DND-41 (cell line): ENCODE measurements at regions not wholly inside any gene's neighbourhood (a gene's known extent, or its start where the extent isn't known, plus 50 kb on each side); places are given as distances from the start of the nearest gene placed in this dataset.

Experiments used
- ATAC-seq: fragments of 200-7000 bp; cut with Tn5 transposase; 3 replicates; pipeline ENCODE4 v1.9.1; 2021; ENCODE audit warnings: low read depth; ENCODE audit not compliant: insufficient read depth
- DNase-seq: peaks from one replicate; pipeline ENCODE4 v3.0.0-alpha.2; 2020
- H2AFZ ChIP-seq: 2 replicates; pipeline ENCODE4 v1.6.0; 2012; ENCODE audit warnings: low read depth, low read length
- H3K27ac ChIP-seq: 2 replicates; pipeline ENCODE4 v1.5.1; 2012; ENCODE audit warnings: low read length, inconsistent platforms
- H3K27me3 ChIP-seq: fragments of 200-600 bp; sonication (generic); 2 replicates; pipeline ENCODE4 v1.6.0; 2012; ENCODE audit warnings: low read length, mild to moderate bottlenecking, inconsistent platforms; ENCODE audit not compliant: insufficient read depth, poor library complexity
- H3K36me3 ChIP-seq: 2 replicates; pipeline ENCODE4 v1.5.1; 2012; ENCODE audit warnings: low read length, inconsistent platforms; ENCODE audit not compliant: insufficient read depth
- H3K4me1 ChIP-seq: 2 replicates; pipeline ENCODE4 v1.5.1; 2012; ENCODE audit warnings: mild to moderate bottlenecking, low read length; ENCODE audit not compliant: insufficient read depth
- H3K4me2 ChIP-seq: 2 replicates; pipeline ENCODE4 v1.6.0; 2012; ENCODE audit warnings: mild to moderate bottlenecking, moderate library complexity, low read length, inconsistent platforms; ENCODE audit not compliant: insufficient read depth
- H3K4me3 ChIP-seq, 2 experiments: fragments of 200-600 bp in 1 of 2; shearing (Covaris generic) in 1 of 2; 2 replicates each; pipeline ENCODE4 v1.5.1; 2012 to 2016; ENCODE audit warnings: inconsistent platforms in 2 of 2, low read length in 2 of 2, mild to moderate bottlenecking in 2 of 2, low read depth in 1 of 2, moderate library complexity in 1 of 2
- H3K79me2 ChIP-seq: 2 replicates; pipeline ENCODE4 v1.6.0; 2012; ENCODE audit warnings: low read length, inconsistent platforms; ENCODE audit not compliant: insufficient read depth
- H3K9ac ChIP-seq: 2 replicates; pipeline ENCODE4 v1.6.0; 2012; ENCODE audit warnings: low read depth, mild to moderate bottlenecking, inconsistent platforms, low read length, moderate library complexity
- H3K9me3 ChIP-seq: 2 replicates; pipeline ENCODE4 v1.5.1; 2012; ENCODE audit warnings: low read length, moderate library complexity, mild to moderate bottlenecking, inconsistent platforms; ENCODE audit not compliant: insufficient read depth, severe bottlenecking
- H4K20me1 ChIP-seq: 2 replicates; pipeline ENCODE4 v1.6.0; 2012; ENCODE audit warnings: low read length; ENCODE audit not compliant: insufficient read depth
- CTCF ChIP-seq: IDR thresholded peaks from 2 replicates; pipeline ENCODE4 v1.5.1; 2012; ENCODE audit warnings: borderline replicate concordance, low read length, moderate library complexity, mild to moderate bottlenecking; ENCODE audit not compliant: poor library complexity, severe bottlenecking; ENCODE audit errors: extremely low read depth
- EZH2 ChIP-seq: IDR thresholded peaks from 3 replicates; pipeline ENCODE4 v1.6.1; 2012; ENCODE audit warnings: borderline replicate concordance, low read depth, mild to moderate bottlenecking, moderate library complexity, low read length, inconsistent platforms; ENCODE audit not compliant: severe bottlenecking

DNA sequence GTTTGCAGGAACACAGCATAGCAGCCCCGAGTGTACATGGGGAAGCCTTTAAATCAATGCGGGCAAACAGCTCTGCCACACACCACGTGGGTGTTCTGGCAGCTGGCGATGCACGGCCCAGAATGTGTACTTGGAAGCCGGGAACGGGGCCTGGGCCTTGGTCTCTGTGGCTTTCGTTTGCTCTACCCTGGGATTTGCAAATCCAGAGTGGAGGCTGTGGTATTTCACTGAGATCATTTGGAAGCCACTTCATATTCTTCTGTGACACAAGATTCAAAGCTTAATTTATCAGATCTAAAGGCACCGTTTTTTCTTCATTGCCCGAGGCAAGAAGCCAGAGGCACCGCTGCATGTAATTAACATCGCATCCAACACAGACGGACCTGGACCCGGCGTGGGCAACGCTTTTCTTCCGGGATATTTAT lies 246.3 kb upstream of the MYT1L start:
- H3K4me2 ChIP-seq, result no peak overlapping the region
- no peaks in the 10 kb centered on the region for H3K4me1 ChIP-seq
- ATAC-seq (no peak), DNase-seq (no peak)
- no peaks in the 10 kb centered on the region for H3K79me2 ChIP-seq
- H3K9me3 ChIP-seq, result peaks cover 16% of the 10 kb centered on the region
- TF ChIP-seq CTCF (no peak), EZH2 (no peak)
- no peak overlapping the region for H3K9ac ChIP-seq
- H3K27me3 ChIP-seq, result no peaks in the 10 kb centered on the region
- no peaks in the 10 kb centered on the region for H3K36me3 ChIP-seq
- no peak overlapping the region for H2AFZ ChIP-seq
- no peak overlapping the region for H3K4me3 ChIP-seq
- H3K27ac ChIP-seq, result no peak overlapping the region
- no peaks in the 10 kb centered on the region; the same call in 1 of the 2 replicates for H4K20me1 ChIP-seq

DNA sequence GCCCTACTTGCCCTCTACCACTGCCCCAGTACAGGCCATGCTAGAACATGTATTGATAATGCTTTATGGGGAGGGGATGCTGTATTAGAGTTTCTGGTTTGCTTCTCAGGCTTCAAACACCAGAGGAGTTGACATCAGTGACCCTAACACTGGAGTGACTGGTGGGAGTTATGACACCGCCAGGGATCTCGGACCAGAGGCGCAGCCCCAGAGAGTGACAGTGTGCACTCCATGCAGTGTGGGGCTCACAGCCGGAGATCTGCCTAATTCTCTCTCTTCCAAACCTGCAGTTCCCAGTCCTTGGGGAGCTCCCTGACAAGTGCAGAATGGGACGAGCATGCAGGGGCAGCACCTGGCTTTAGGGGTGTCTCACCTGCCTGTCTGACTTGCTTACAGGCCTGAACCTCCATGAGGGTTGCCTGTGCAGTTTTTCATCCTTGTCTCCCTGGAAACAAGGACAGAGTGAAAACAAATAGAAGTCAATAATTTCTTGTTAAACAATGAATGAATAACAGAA lies 244.9 kb upstream of the MYT1L start:
- TF ChIP-seq CTCF (no peak), EZH2 (no peak)
- H4K20me1 ChIP-seq, result no peaks in the 10 kb centered on the region; the same call in 1 of the 2 replicates
- H3K4me2 ChIP-seq, result no peak overlapping the region
- H2AFZ ChIP-seq, result no peak overlapping the region
- DNase-seq (no peak), ATAC-seq (no peak)
- no peak overlapping the region for H3K9ac ChIP-seq
- no peaks in the 10 kb centered on the region for H3K79me2 ChIP-seq
- no peaks in the 10 kb centered on the region for H3K27me3 ChIP-seq
- H3K27ac ChIP-seq, result no peak overlapping the region
- no peaks in the 10 kb centered on the region for H3K4me1 ChIP-seq
- no peak overlapping the region for H3K4me3 ChIP-seq
- peaks cover 16% of the 10 kb centered on the region for H3K9me3 ChIP-seq
- no peaks in the 10 kb centered on the region for H3K36me3 ChIP-seq

GRCh38 chr2:2575181-2575577 lies 244.1 kb upstream of the MYT1L start:
- no peaks in the 10 kb centered on the region for H3K27me3 ChIP-seq
- no peaks in the 10 kb centered on the region for H3K79me2 ChIP-seq
- H3K36me3 ChIP-seq, result no peaks in the 10 kb centered on the region
- no peaks in the 10 kb centered on the region; the same call in 1 of the 2 replicates for H4K20me1 ChIP-seq
- no peak for DNase-seq
- H3K9ac ChIP-seq, result no peak overlapping the region
- no peaks in the 10 kb centered on the region for H3K4me1 ChIP-seq
- no peak for ATAC-seq
- no peak for TF ChIP-seq CTCF
- no peak for TF ChIP-seq EZH2
- H3K9me3 ChIP-seq, result peaks cover 16% of the 10 kb centered on the region
- H3K4me2 ChIP-seq, result no peak overlapping the region
- H3K4me3 ChIP-seq, result no peak overlapping the region
- H3K27ac ChIP-seq, result no peak overlapping the region
- no peak overlapping the region for H2AFZ ChIP-seq
